WERI-Rb-1 (cell line): ENCODE measurements at regions not wholly inside any gene's neighbourhood (a gene's known extent, or its start where the extent isn't known, plus 50 kb on each side); places are given as distances from the start of the nearest gene placed in this dataset.
"Not testable (repeated sequence)": the region's sequence is repeated elsewhere in the genome, so short reads cannot be mapped to it uniquely, and the experiment has no call there.

Experiments used
- DNase-seq: peaks from one replicate; pipeline ENCODE4 v3.0.0-alpha.2; 2020
- H3K27ac ChIP-seq: fragments of 250-450 bp; sonication (Bioruptor Pico); 2 replicates; pipeline ENCODE4 v1.5.1; 2020; ENCODE audit warnings: mild to moderate bottlenecking, moderate library complexity
- H3K27me3 ChIP-seq: fragments of 250-450 bp; sonication (Bioruptor Pico); 2 replicates; pipeline ENCODE4 v1.5.1; 2021; ENCODE audit warnings: mild to moderate bottlenecking, low read depth, moderate library complexity; ENCODE audit not compliant: insufficient read depth, severe bottlenecking
- H3K36me3 ChIP-seq: fragments of 250-450 bp; sonication (Bioruptor Pico); 2 replicates; pipeline ENCODE4 v1.5.1; 2020; ENCODE audit warnings: mild to moderate bottlenecking, moderate library complexity
- H3K4me3 ChIP-seq: 2 replicates; pipeline ENCODE4 v1.5.1; 2011; ENCODE audit warnings: low read depth, mild to moderate bottlenecking, control low read depth, low read length
- H3K9me3 ChIP-seq: fragments of 250-450 bp; sonication (Bioruptor Pico); 2 replicates; pipeline ENCODE4 v1.5.1; 2021; ENCODE audit warnings: mild to moderate bottlenecking, moderate library complexity; ENCODE audit not compliant: severe bottlenecking
- TF ChIP-seq, protein P1 (sequence below): IDR thresholded peaks from 2 replicates; pipeline ENCODE4 v1.5.1; 2011; ENCODE audit warnings: low read depth, mild to moderate bottlenecking, control low read depth, inconsistent platforms, low read length

DNA sequence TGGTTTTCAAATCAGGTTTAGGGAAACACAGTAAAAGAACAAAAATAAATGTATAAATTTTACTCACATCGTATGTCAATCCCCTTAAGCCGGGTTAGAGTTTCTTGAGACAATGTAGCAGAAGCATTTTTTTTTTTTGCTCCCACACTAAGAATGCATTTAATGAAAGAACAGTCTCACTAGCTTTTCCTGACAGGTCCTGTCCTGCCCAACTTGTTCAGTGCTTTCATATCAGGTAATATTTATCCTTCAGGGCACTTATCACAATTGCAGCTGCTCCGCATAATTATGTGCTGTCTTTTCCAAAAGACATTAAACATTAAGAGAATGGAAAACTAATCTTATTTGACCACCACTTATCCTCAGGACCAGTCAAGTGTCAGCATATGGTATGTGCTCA is 632.0 kb downstream of the HTR1B start:
- Histone ChIP-seq H3K4me3 (no peak overlapping the region), H3K27ac (no peak overlapping the region), H3K27me3 (no peaks in the 10 kb centered on the region), H3K9me3 (no peaks in the 10 kb centered on the region), H3K36me3 (no peaks in the 10 kb centered on the region)
- DNase-seq: no peak
- TF ChIP-seq, protein P1, sequence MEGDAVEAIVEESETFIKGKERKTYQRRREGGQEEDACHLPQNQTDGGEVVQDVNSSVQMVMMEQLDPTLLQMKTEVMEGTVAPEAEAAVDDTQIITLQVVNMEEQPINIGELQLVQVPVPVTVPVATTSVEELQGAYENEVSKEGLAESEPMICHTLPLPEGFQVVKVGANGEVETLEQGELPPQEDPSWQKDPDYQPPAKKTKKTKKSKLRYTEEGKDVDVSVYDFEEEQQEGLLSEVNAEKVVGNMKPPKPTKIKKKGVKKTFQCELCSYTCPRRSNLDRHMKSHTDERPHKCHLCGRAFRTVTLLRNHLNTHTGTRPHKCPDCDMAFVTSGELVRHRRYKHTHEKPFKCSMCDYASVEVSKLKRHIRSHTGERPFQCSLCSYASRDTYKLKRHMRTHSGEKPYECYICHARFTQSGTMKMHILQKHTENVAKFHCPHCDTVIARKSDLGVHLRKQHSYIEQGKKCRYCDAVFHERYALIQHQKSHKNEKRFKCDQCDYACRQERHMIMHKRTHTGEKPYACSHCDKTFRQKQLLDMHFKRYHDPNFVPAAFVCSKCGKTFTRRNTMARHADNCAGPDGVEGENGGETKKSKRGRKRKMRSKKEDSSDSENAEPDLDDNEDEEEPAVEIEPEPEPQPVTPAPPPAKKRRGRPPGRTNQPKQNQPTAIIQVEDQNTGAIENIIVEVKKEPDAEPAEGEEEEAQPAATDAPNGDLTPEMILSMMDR: no peak

DNA sequence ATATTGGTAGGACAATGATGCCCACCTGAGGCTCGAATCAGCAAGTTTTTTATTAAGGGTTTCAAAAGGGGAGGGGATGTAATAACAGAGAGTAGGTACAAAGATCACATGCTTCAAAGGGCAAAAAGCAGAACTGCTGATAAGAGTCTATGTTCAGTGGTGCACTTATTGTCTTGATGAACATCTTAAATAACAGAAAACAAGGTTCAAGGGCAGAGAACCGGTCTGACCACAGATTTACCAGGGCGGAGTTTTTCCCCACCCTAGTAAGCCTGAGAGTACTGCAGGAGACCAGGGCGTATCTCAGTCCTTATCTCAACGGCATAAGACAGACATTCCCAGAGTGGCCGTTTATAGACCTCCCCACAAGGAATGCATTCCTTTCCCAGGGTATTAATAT is 639.7 kb downstream of the HTR1B start:
- H3K4me3 ChIP-seq, DNase-seq: not testable (repeated sequence)

DNA sequence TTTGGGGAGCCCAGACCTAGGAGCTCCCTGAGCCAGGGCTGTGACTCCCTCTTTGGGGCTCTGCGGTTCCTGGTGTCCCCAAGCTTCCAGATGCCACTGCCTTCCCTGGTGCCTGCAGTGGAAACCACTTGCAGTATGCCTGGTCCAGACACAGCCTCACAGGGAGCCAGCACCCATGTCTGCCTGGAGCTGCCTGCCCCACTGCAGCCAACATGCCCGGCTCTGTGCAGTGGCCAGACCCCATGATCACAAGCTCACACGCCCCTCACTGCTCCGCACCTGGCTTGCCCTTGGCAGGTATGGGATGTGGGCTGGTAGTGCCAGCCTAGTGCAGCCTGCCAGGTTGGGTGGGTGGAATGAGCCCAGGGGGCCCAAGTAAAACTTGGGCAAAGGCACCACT is 644.8 kb downstream of the HTR1B start:
- DNase-seq: no peak
- H3K27me3 ChIP-seq: no peaks in the 10 kb centered on the region
- peaks cover 3% of the 10 kb centered on the region for H3K9me3 ChIP-seq
- TF ChIP-seq, protein P1: no peak
- no peak overlapping the region for H3K27ac ChIP-seq
- no peaks in the 10 kb centered on the region for H3K36me3 ChIP-seq
- H3K4me3 ChIP-seq: no peak overlapping the region

More for the DNA sequence above, 639.7 kb downstream of the HTR1B start:
- not testable (repeated sequence) for H3K27ac ChIP-seq, H3K27me3 ChIP-seq, H3K9me3 ChIP-seq, H3K36me3 ChIP-seq

DNA sequence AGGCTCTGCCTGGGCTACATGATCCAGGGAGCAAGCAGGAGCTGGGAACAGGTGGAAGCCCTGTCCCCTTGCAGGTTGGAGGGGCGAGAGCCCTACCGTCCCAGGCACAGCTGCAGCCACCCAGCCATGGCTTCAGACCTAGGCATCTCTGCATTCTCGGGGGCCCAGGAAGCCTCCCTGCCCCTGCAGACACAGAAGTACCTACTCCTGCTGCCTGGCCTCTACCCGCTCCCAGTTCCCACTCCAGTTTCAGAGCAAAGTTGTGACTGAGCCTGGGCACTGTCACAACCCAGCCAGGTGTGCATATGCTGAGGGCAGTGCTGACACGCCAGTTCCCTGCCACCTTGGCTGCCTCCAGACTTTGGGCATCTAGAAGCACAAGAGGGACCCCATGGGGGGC is 645.9 kb downstream of the HTR1B start:
- H3K36me3 ChIP-seq: no peaks in the 10 kb centered on the region
- no peaks in the 10 kb centered on the region for H3K27me3 ChIP-seq
- no peaks in the 10 kb centered on the region for H3K9me3 ChIP-seq
- DNase-seq: no peak
- no peak overlapping the region for H3K4me3 ChIP-seq
- TF ChIP-seq, protein P1: no peak
- no peak overlapping the region for H3K27ac ChIP-seq

DNA sequence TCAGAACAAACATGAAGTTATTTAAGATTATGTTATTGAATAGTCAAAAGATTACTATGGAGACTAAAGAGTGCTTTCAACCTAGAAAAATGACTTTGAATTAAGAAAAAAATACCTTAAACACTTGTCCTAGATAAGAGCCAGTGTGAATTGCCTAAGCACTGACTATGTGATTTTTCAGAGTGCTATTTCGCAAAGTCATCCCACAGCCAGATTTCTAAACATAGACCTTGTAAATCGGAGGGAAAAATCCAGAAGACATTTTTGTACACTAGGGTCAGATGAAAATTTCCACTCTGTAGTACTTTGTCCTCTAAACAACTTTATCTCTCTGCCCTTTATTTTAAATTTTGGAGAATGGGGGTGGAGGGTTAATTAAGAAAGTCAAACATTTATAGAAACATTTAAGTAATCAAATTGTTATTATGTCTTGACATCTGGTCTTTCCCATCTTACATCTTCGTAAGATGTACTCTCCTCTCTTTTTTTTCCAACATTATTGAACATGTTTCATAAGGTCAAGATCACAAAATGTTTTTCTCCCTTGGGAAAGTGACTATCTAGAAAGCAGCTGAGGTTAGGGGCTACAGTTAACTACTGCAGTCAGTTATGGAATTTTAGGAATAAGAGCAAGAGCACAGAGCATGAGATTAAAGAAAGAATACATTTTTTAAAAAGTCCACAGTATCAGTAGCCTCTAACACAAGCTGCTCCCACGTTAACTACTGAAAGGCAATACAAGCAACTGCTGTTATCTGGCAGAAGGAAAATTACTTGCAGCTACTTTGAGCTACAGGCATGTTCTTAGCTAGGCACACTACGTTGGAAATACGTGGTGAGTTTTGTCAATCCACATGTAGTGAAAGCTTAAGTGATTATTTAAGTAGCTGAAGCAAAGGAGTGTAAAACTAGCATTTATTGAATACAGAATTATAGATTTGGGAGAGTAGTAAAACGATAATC is 648.5 kb downstream of the HTR1B start:
- H3K27ac ChIP-seq: no peak overlapping the region
- H3K27me3 ChIP-seq: no peaks in the 10 kb centered on the region
- no peak overlapping the region for H3K4me3 ChIP-seq
- DNase-seq: no peak
- TF ChIP-seq, protein P1: no peak
- H3K36me3 ChIP-seq: no peaks in the 10 kb centered on the region
- no peaks in the 10 kb centered on the region for H3K9me3 ChIP-seq

DNA sequence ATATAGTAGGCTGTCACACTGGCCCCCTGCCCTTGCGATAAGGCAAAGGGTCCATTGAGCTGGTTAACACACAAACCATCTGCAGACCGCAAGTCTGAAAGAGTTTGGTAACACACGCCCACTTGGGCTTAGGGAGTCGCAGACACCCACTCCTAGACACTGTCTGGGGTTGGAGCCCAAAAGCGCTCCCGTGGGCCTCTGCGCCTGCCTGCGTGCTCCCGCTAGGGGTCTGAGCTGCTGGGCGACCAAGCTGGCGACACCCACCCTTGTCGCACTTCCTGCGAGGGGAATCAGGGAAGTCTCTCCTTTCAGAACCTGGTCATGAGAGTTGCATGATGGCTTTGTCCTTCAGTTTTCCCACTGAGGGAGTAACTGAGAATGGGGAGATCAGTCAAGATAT is 653.0 kb downstream of the HTR1B start:
- Histone ChIP-seq H3K9me3 (no peaks in the 10 kb centered on the region), H3K27me3 (no peaks in the 10 kb centered on the region), H3K36me3 (no peaks in the 10 kb centered on the region), H3K27ac (no peak overlapping the region), H3K4me3 (no peak overlapping the region)
- TF ChIP-seq, protein P1: no peak
- DNase-seq: no peak
